NCI-H1105 (cell line): ENCODE measurements at regions not wholly inside any gene's neighbourhood (a gene's known extent, or its start where the extent isn't known, plus 50 kb on each side); places are given as distances from the start of the nearest gene placed in this dataset.

Experiments
- DNase-seq: peaks from one replicate; lab custom pipeline; 2025; lab: John Stamatoyannopoulos, UW

GRCh38 chr6:54991761-54992330 is 145.3 kb downstream of the FAM83B start:
- no peak for DNase-seq

GRCh38 chr6:54992789-54993188 is 146.2 kb downstream of the FAM83B start:
- DNase-seq: no peak

- no peak for DNase-seq
Observed at GRCh38 chr6:54993294-54993693, 146.7 kb downstream of the FAM83B start.

GRCh38 chr6:54993948-54994347 is 147.4 kb downstream of the FAM83B start:
- no peak for DNase-seq

- no peak for DNase-seq
Observed at GRCh38 chr6:54998576-54998975, 152.0 kb downstream of the FAM83B start.

GRCh38 chr6:55003719-55004430 is 157.3 kb downstream of the FAM83B start:
- no peak for DNase-seq

- no peak for DNase-seq
Observed at GRCh38 chr6:55009131-55009530, 162.6 kb downstream of the FAM83B start.

- no peak for DNase-seq
Observed at GRCh38 chr6:55011034-55011433, 163.3 kb upstream of the HCRTR2 start.

GRCh38 chr6:55012454-55012853 is 161.9 kb upstream of the HCRTR2 start:
- no peak for DNase-seq

- no peak for DNase-seq
Observed at GRCh38 chr6:55014321-55015088, 159.8 kb upstream of the HCRTR2 start.

- no peak for DNase-seq
Observed at GRCh38 chr6:55016261-55016660, 158.1 kb upstream of the HCRTR2 start.

- no peak for DNase-seq
Observed at GRCh38 chr6:55017555-55018300, 156.6 kb upstream of the HCRTR2 start.

- DNase-seq: no peak
Observed at GRCh38 chr6:55019591-55019990, 154.7 kb upstream of the HCRTR2 start.

GRCh38 chr6:55023230-55023629 is 151.1 kb upstream of the HCRTR2 start:
- no peak for DNase-seq

GRCh38 chr6:55033016-55033546 is 141.2 kb upstream of the HCRTR2 start:
- DNase-seq: no peak

- DNase-seq: no peak
Observed at GRCh38 chr6:55034752-55035151, 139.6 kb upstream of the HCRTR2 start.

- DNase-seq: no peak
Observed at GRCh38 chr6:55040102-55040848, 134.0 kb upstream of the HCRTR2 start.

- peak; percentile 15 for DNase-seq
Observed at GRCh38 chr6:55046869-55047422, 127.4 kb upstream of the HCRTR2 start.

- DNase-seq: no peak
Observed at GRCh38 chr6:55047451-55048044, 126.8 kb upstream of the HCRTR2 start.

- DNase-seq: no peak
Observed at GRCh38 chr6:55049866-55050265, 124.4 kb upstream of the HCRTR2 start.

- no peak for DNase-seq
Observed at GRCh38 chr6:55052846-55053245, 121.5 kb upstream of the HCRTR2 start.
